H1 (cell line): ENCODE measurements at regions not wholly inside any gene's neighbourhood (a gene's known extent, or its start where the extent isn't known, plus 50 kb on each side); places are given as distances from the start of the nearest gene placed in this dataset.

Experiments used
- CTCF ChIA-PET: fragments of 300-600 bp; sonication (Branson Sonifier 250); formaldehyde crosslinking; loops from one replicate; lab custom pipeline; 2021; ENCODE audit not compliant: partially characterized antibody; lab: Charles Lee
- POLR2A ChIA-PET: fragments of 300-600 bp; sonication (Branson Sonifier 250); formaldehyde crosslinking; loops from one replicate; lab custom pipeline; 2021; ENCODE audit warnings: inconsistent platforms; ENCODE audit not compliant: partially characterized antibody; lab: Charles Lee
- DNase-seq, 2 experiments: peaks; one replicate each; pipeline versions ENCODE4 v3.0.0 to v3.0.0-alpha.2; 2010 to 2022; ENCODE audit warnings: low spot score in 2 of 2, low read depth in 1 of 2, mixed read lengths in 1 of 2
- FAIRE-seq: peaks from 2 replicates; lab custom pipeline; 2011; peaks lifted over from hg19 to GRCh38; lab: Jason Lieb, UNC
- H2AFZ ChIP-seq: 2 replicates; pipeline ENCODE4 v1.8.1; 2012; ENCODE audit warnings: low read length, inconsistent platforms
- H2AK5ac ChIP-seq: 2 replicates; pipeline ENCODE4 v1.6.1; 2013; ENCODE audit warnings: low read depth, low read length
- H2BK120ac ChIP-seq: replicated peaks from 2 replicates; pipeline ENCODE3; 2013; ENCODE audit warnings: low read depth, low read length, inconsistent platforms
- H2BK12ac ChIP-seq: 2 replicates; pipeline ENCODE4 v1.6.1; 2013; ENCODE audit warnings: low read depth, low read length
- H2BK15ac ChIP-seq: 2 replicates; pipeline ENCODE4 v1.6.1; 2013; ENCODE audit warnings: low read length
- H2BK20ac ChIP-seq: 2 replicates; pipeline ENCODE4 v1.6.1; 2013; ENCODE audit warnings: low read length
- H2BK5ac ChIP-seq: 2 replicates; pipeline ENCODE4 v1.6.1; 2013; ENCODE audit warnings: low read depth, low read length
- H3K14ac ChIP-seq: 2 replicates; pipeline ENCODE4 v1.6.1; 2013; ENCODE audit warnings: inconsistent platforms; ENCODE audit not compliant: insufficient read length
- H3K18ac ChIP-seq: 2 replicates; pipeline ENCODE4 v1.6.1; 2013; ENCODE audit warnings: low read length; ENCODE audit errors: extremely low read depth
- H3K23ac ChIP-seq: 2 replicates; pipeline ENCODE4 v1.6.1; 2013; ENCODE audit warnings: inconsistent platforms; ENCODE audit not compliant: insufficient read length
- H3K23me2 ChIP-seq: 2 replicates; pipeline ENCODE4 v1.6.1; 2013; ENCODE audit warnings: low read depth, low read length
- H3K27ac ChIP-seq: 2 replicates; pipeline ENCODE4 v1.6.1; 2011; ENCODE audit warnings: low read depth, low read length, inconsistent platforms
- H3K27me3 ChIP-seq, 4 experiments: replicated peaks in 1 of 4; 1 replicate in 1 of 4; 2 replicates in 3 of 4; pipeline versions ENCODE4 v1.6.1 to v1.8.1; 2011 to 2013; ENCODE audit warnings: low read length in 3 of 4, mild to moderate bottlenecking in 3 of 4, inconsistent platforms in 2 of 4, mixed read lengths in 2 of 4, moderate library complexity in 1 of 4; ENCODE audit not compliant: control insufficient read depth in 3 of 4, insufficient read depth in 3 of 4; ENCODE audit errors: extremely low read depth in 1 of 4
- H3K36me3 ChIP-seq, 4 experiments: 2 replicates each; pipeline versions ENCODE4 v1.6.1 to v1.8.1; 2011 to 2013; ENCODE audit warnings: mild to moderate bottlenecking in 4 of 4, low read length in 3 of 4, moderate library complexity in 2 of 4, control low read depth in 1 of 4, inconsistent platforms in 1 of 4; ENCODE audit not compliant: insufficient read depth in 4 of 4, control insufficient read depth in 2 of 4
- H3K4ac ChIP-seq: replicated peaks from 2 replicates; pipeline ENCODE3; 2013; ENCODE audit warnings: low read length, low read depth, mixed read lengths, inconsistent platforms; ENCODE audit not compliant: insufficient read length
- H3K4me1 ChIP-seq, 4 experiments: replicated peaks in 1 of 4; 1 replicate in 1 of 4; 2 replicates in 3 of 4; pipeline versions ENCODE4 v1.6.1 to v1.8.1; 2011 to 2013; ENCODE audit warnings: low read length in 3 of 4, inconsistent platforms in 2 of 4, mixed read lengths in 1 of 4; ENCODE audit not compliant: insufficient read depth in 4 of 4, control insufficient read depth in 3 of 4
- H3K4me2 ChIP-seq, 2 experiments: 2 replicates each; pipeline versions ENCODE4 v1.6.1 to v1.8.1; 2011 to 2013; ENCODE audit warnings: low read depth in 2 of 2, low read length in 2 of 2, control low read depth in 1 of 2, inconsistent platforms in 1 of 2, mild to moderate bottlenecking in 1 of 2; ENCODE audit not compliant: insufficient read depth in 1 of 2
- H3K4me3 ChIP-seq, 4 experiments: fragments of 200-600, 300-600 bp in 1 of 4; sonication (generic), shearing (Covaris generic), sonication (Bioruptor Twin) in 1 of 4; 2 replicates each; pipeline versions ENCODE4 v1.5.1 to v1.8.1; 2011 to 2016; ENCODE audit warnings: low read length in 4 of 4, low read depth in 3 of 4, control low read depth in 2 of 4, inconsistent platforms in 2 of 4, mild to moderate bottlenecking in 2 of 4, mixed read lengths in 1 of 4, moderate library complexity in 1 of 4; ENCODE audit not compliant: insufficient read depth in 2 of 4; ENCODE audit errors: extremely low read depth in 1 of 4
- H3K56ac ChIP-seq: replicated peaks from 2 replicates; pipeline ENCODE3; 2013; ENCODE audit warnings: low read depth, mild to moderate bottlenecking, mixed read lengths, low read length, inconsistent platforms; ENCODE audit not compliant: insufficient read length
- H3K79me1 ChIP-seq: 2 replicates; pipeline ENCODE4 v1.6.1; 2013; ENCODE audit warnings: low read depth, low read length, control low read depth
- H3K79me2 ChIP-seq, 2 experiments: 2 replicates each; pipeline versions ENCODE4 v1.6.1 to v1.8.1; 2012 to 2013; ENCODE audit warnings: low read length in 2 of 2, mild to moderate bottlenecking in 2 of 2, inconsistent platforms in 1 of 2; ENCODE audit not compliant: insufficient read depth in 2 of 2, control insufficient read depth in 1 of 2
- H3K9ac ChIP-seq, 4 experiments: replicated peaks in 1 of 4; 1 replicate in 1 of 4; 2 replicates in 3 of 4; pipeline versions ENCODE4 v1.6.1 to v1.8.1; 2011 to 2013; ENCODE audit warnings: low read depth in 3 of 4, low read length in 3 of 4, control low read depth in 2 of 4, mild to moderate bottlenecking in 2 of 4, moderate library complexity in 2 of 4, inconsistent platforms in 1 of 4; ENCODE audit errors: extremely low read depth in 1 of 4
- H3K9me3 ChIP-seq, 2 experiments: 2 replicates each; pipeline versions ENCODE4 v1.6.1 to v1.8.1; 2012 to 2013; ENCODE audit warnings: mild to moderate bottlenecking in 2 of 2, moderate library complexity in 2 of 2, control low read depth in 1 of 2, inconsistent platforms in 1 of 2, low read depth in 1 of 2, low read length in 1 of 2, mixed read lengths in 1 of 2; ENCODE audit not compliant: insufficient read depth in 2 of 2
- H4K20me1 ChIP-seq, 2 experiments: replicated peaks in 1 of 2; 2 replicates each; pipeline versions ENCODE3 to v1.8.1; 2011 to 2013; ENCODE audit warnings: inconsistent platforms in 2 of 2, low read length in 2 of 2, mild to moderate bottlenecking in 1 of 2; ENCODE audit not compliant: insufficient read depth in 2 of 2, control insufficient read depth in 1 of 2
- H4K5ac ChIP-seq: 2 replicates; pipeline ENCODE4 v1.6.1; 2013; ENCODE audit warnings: low read length, low read depth, mixed read lengths, inconsistent platforms; ENCODE audit not compliant: insufficient read length
- H4K8ac ChIP-seq: 2 replicates; pipeline ENCODE4 v1.8.0; 2013; ENCODE audit warnings: mild to moderate bottlenecking, moderate library complexity, low read length, inconsistent platforms; ENCODE audit not compliant: insufficient read depth; ENCODE audit errors: extremely low read depth
- H4K91ac ChIP-seq: replicated peaks from 2 replicates; pipeline ENCODE3; 2013; ENCODE audit warnings: low read length, mixed read lengths, inconsistent platforms; ENCODE audit not compliant: insufficient read length
- ASH2L ChIP-seq: fragments of 200-600, 300-600 bp; sonication (generic); IDR thresholded peaks from one replicate; pipeline ENCODE4 v1.7.1; 2017; ENCODE audit warnings: low read length
- BACH1 ChIP-seq: IDR thresholded peaks from 2 replicates; pipeline ENCODE4 v1.6.1; 2012; ENCODE audit warnings: low read length, improper control_type of control experiment
- BRCA1 ChIP-seq: IDR thresholded peaks from 2 replicates; pipeline ENCODE4 v1.6.1; 2012; ENCODE audit warnings: low read depth, low read length, improper control_type of control experiment
- FOSL1 ChIP-seq: IDR thresholded peaks from 2 replicates; pipeline ENCODE4 v1.6.1; 2011; ENCODE audit warnings: mild to moderate bottlenecking, low read depth, low read length, moderate library complexity; ENCODE audit not compliant: insufficient read depth
- JUN ChIP-seq: IDR thresholded peaks from 2 replicates; pipeline ENCODE4 v1.6.1; 2011; ENCODE audit warnings: low read depth, mild to moderate bottlenecking, improper control_type of control experiment, low read length
- NANOG ChIP-seq: IDR thresholded peaks from 2 replicates; pipeline ENCODE4 v1.6.1; 2011; ENCODE audit warnings: low read length, low read depth, mild to moderate bottlenecking, inconsistent platforms; ENCODE audit not compliant: insufficient read depth, poor library complexity, severe bottlenecking
- YY1 ChIP-seq: IDR thresholded peaks from 2 replicates; pipeline ENCODE4 v1.6.1; 2011; ENCODE audit warnings: low read depth, mild to moderate bottlenecking, low read length
- WGBS, 2 experiments: shearing (Covaris generic) in 1 of 2; methylation state at CpG; one replicate each; pipeline versions ENCODE4 v1.1.6 to v1.1.7; 2013 to 2015; ENCODE audit warnings: low lambda C conversion rate in 2 of 2, mixed read lengths in 2 of 2, inconsistent platforms in 1 of 2, low coverage in 1 of 2, missing lambda C conversion rate in 1 of 2; ENCODE audit not compliant: insufficient replicate concordance in 2 of 2, insufficient coverage in 1 of 2, insufficient read length in 1 of 2; ENCODE audit errors: extremely low coverage in 1 of 2, missing lambda C conversion rate in 1 of 2; 5-methylcytosine and 5-hydroxymethylcytosine counted together
- TF ChIP-seq, protein P1 (sequence below): IDR thresholded peaks from 2 replicates; pipeline ENCODE4 v1.6.1; 2012; ENCODE audit warnings: inconsistent platforms

DNA sequence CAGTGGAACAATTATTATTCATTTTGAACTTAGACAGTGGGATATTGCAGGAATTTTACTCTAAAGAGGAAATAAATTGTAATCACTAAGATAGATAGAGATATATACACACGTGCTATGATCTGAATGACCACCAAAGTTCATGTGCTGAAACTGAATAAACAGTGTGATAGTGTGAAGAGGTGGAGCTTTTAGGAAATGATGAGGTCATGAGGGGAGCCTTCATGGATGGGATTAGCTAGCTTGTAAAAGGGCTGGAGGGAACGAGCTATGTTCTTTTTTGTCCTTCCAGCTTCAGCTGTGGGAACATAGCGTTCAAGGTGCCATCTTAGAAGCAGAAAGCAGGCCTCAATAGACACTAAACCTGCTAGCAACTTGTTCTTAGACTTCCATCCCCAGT lies 191.5 kb upstream of the LRIG3 start:
- ChIA-PET POLR2A (no interaction called here), CTCF (interaction anchor here (0.8 to 7.9 kb wide), 4 partner anchors 39 to 571 kb away, joined by 3 to 103 read pairs (median 12); no protein-coding TSS in a partner anchor)
- Histone ChIP-seq H3K9ac (no peak overlapping the region), H3K4me3 (no peak overlapping the region), H4K91ac (no peak overlapping the region), H2BK120ac (no peak overlapping the region), H3K4me1 (0 out of 7 replicates have a peak, but pooled peaks cover 0 to 3% (median 0%) of the 10 kb centered on the region in 4 experiments), H3K27ac (no peak overlapping the region), H3K18ac (no peak overlapping the region), H2BK5ac (no peak overlapping the region), H3K9me3 (no peaks in the 10 kb centered on the region), H4K8ac (no peak overlapping the region), H3K79me1 (no peaks in the 10 kb centered on the region), H3K23me2 (0 out of 2 replicates have a peak, but pooled peaks cover 2% of the 10 kb centered on the region), H2AFZ (no peak overlapping the region), H3K23ac (no peak overlapping the region), H2BK20ac (no peak overlapping the region), H2BK15ac (no peak overlapping the region), H3K4ac (no peak overlapping the region), H2AK5ac (no peak overlapping the region), H4K20me1 (no peaks in the 10 kb centered on the region), H2BK12ac (no peak overlapping the region), H4K5ac (no peak overlapping the region), H3K56ac (no peak overlapping the region), H3K4me2 (no peak overlapping the region), H3K79me2 (no peaks in the 10 kb centered on the region), H3K14ac (no peak overlapping the region), H3K27me3 (no peaks in the 10 kb centered on the region)
- FAIRE-seq (no peak), DNase-seq (no peak)
- 89% methylated on average over 3 of the region's 3 CpGs; no CpG with 5 or more reads in 1 of the 2 experiments for WGBS, 2 experiments
- TF ChIP-seq ASH2L (no peak), BACH1 (no peak), YY1 (no peak), NANOG (no peak), FOSL1 (no peak), BRCA1 (no peak), JUN (no peak)
- TF ChIP-seq, protein P1, sequence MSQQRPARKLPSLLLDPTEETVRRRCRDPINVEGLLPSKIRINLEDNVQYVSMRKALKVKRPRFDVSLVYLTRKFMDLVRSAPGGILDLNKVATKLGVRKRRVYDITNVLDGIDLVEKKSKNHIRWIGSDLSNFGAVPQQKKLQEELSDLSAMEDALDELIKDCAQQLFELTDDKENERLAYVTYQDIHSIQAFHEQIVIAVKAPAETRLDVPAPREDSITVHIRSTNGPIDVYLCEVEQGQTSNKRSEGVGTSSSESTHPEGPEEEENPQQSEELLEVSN: no peak
- TF ChIP-seq, all 59 proteins: peak for 0
- H3K36me3 ChIP-seq: no peaks in the 10 kb centered on the region
